GM10266 (cell line): ENCODE measurements at regions not wholly inside any gene's neighbourhood (a gene's known extent, or its start where the extent isn't known, plus 50 kb on each side); places are given as distances from the start of the nearest gene placed in this dataset.

Experiments
- DNase-seq: peaks from one replicate; pipeline ENCODE4 v3.0.0; 2012; ENCODE audit errors: extremely low spot score
- TF ChIP-seq, protein P1 (sequence below): IDR thresholded peaks from 2 replicates; pipeline ENCODE4 v1.5.1; 2012; ENCODE audit warnings: mild to moderate bottlenecking, low read depth; ENCODE audit not compliant: control insufficient read depth, insufficient read depth; ENCODE audit errors: missing control alignments

DNA sequence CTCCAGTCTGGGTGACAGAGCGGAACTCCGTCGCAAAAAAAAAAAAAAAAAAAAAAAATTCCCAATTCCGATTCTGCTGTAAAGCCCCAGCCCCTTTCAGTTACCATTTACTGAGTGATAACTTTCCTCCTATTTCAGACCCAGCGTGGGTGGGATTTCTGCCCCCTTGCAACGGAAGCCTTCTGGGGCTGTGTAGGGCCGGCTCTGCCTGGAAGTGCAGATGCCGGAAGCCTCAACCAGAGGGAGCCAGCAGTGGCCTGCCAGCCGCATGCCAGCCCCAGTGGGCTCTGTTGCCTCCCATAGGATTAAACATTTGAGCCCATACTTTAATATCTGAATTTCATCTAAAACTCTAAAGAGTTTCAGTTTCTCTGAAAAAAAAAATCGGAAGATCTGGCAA, 60.0 kb upstream of the NUP50 start:
- TF ChIP-seq, protein P1, sequence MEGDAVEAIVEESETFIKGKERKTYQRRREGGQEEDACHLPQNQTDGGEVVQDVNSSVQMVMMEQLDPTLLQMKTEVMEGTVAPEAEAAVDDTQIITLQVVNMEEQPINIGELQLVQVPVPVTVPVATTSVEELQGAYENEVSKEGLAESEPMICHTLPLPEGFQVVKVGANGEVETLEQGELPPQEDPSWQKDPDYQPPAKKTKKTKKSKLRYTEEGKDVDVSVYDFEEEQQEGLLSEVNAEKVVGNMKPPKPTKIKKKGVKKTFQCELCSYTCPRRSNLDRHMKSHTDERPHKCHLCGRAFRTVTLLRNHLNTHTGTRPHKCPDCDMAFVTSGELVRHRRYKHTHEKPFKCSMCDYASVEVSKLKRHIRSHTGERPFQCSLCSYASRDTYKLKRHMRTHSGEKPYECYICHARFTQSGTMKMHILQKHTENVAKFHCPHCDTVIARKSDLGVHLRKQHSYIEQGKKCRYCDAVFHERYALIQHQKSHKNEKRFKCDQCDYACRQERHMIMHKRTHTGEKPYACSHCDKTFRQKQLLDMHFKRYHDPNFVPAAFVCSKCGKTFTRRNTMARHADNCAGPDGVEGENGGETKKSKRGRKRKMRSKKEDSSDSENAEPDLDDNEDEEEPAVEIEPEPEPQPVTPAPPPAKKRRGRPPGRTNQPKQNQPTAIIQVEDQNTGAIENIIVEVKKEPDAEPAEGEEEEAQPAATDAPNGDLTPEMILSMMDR = no peak
- DNase-seq = no peak

DNA sequence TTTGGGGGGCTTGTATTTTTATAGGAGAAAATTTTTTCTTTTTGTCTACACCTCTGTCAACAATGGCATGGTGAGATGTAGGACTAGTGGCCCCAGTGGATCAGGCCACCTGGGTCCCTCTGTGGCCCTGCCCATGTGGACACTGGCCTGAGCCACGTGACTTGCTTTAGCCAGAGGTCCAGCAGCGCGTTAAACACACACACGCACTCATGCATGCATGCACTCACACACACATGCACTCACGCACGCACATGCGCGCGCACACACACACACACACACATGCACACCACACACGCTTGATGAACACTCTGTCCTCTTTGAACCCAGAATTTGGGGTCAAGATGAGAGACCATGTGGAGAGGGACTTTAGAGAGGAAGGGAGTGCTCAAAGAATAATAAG, 59.4 kb upstream of the NUP50 start:
- TF ChIP-seq, protein P1 = no peak
- no peak for DNase-seq

DNA sequence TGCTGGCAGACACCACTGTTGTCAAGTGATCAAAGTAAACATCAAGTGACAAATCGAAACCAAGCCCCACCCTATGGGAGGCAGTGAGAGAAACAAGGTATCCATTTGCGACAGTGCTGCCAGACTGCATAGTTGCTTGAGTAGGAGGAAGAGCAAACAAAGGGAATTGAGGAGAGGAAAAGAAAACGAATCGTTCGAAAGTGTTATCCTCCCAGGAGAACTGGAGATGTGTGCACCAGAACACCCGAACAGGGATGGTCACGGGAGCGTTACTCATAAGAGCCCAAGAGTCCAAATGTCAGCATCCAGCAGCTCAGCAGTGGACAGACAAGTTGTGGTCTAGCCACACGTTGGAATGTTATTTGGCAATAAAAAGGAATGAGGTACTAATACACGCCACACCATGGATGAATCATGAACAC, 58.4 kb upstream of the NUP50 start:
- TF ChIP-seq, protein P1 = no peak
- DNase-seq = no peak

DNA sequence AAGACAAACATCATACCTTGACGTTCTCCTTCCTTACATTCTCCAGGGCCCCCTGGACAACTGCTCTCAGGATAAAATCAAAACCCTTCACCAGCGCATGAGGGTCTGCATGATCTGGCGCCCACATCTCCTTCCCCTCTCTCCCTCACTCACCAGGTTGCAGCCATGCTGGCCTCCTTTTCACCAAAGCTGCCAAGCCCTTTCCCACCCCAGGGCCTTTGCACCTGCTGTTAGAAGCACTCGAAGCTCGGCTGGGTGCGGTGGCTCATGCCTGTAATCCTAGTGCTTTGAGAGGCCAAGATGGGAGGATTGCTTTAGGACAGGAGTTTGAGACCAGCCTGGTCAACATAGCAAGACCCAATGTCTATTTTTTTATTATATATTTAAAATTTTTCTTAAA, 56.1 kb upstream of the NUP50 start:
- TF ChIP-seq, protein P1 = no peak
- no peak for DNase-seq

DNA sequence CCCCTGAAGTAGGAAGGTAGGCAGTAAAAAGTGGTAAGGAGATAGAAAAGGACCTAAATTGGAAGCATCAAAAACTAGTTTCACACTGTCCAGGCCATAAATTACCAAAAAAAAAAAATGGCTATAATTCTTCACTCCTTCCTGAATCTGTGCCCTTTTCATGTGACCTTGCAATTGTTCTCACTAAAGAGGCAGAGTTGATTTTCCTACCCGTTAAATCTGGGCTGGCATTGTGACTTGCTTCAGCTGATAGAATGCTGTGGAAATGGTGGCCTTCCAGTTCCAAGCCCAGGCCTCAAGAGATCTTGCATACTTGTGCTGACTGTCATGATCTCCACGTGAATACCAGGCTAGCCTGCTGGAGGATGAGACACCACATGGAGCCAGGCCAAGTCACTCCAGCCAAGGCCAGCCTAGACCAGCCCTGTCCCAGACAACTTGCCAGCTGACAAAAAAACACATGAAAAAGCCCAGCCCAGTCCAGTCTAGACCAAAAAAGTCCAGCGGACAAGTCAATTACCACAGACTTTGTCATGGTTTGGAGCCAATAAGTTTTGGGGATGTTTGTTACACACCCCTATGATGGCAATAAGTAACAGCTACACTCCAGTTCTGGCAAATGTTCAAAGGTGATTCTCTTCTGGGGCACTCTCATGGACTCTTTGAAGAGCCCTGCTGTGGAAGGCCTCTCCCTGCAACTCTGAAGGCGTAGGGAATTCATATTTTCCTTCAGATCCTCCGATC, 51.4 kb upstream of the NUP50 start:
- TF ChIP-seq, protein P1 = no peak
- DNase-seq = no peak
